Hematopoietic multipotent progenitor cell treated with erythropoietin and hydrocortisone succinate and interleukin-3 and kit ligand, for 17 days (in vitro differentiated cells): ENCODE measurements at regions not wholly inside any gene's neighbourhood (a gene's known extent, or its start where the extent isn't known, plus 50 kb on each side); places are given as distances from the start of the nearest gene placed in this dataset.
"Not testable (repeated sequence)": the region's sequence is repeated elsewhere in the genome, so short reads cannot be mapped to it uniquely, and the experiment has no call there.

Experiments
- DNase-seq: peaks from one replicate; pipeline ENCODE4 v3.0.0-alpha.2; 2015; ENCODE audit warnings: low spot score

- no peak for DNase-seq
These were observed 267.9 kb downstream of the BCL11B start for GRCh38 chr14:99004112-99004511.

GRCh38 chr14:99006276-99006675, 265.7 kb downstream of the BCL11B start:
- DNase-seq, result no peak

DNA sequence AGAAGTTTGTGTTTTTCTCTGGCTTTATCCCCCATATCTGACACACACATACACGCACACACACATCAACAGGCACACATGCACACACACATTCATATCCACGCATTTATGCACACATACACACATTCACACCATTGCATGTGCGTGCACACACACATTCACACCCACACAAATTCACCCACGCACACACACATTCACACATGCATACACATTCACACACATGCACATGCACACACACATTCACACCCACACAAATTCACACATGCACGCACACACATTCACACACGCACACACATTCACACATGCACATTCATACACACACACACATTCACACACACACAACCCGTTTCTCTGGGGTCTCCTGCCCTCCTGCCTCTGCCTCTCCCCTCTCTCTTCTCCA, 264.2 kb downstream of the BCL11B start:
- DNase-seq, result no peak

DNA sequence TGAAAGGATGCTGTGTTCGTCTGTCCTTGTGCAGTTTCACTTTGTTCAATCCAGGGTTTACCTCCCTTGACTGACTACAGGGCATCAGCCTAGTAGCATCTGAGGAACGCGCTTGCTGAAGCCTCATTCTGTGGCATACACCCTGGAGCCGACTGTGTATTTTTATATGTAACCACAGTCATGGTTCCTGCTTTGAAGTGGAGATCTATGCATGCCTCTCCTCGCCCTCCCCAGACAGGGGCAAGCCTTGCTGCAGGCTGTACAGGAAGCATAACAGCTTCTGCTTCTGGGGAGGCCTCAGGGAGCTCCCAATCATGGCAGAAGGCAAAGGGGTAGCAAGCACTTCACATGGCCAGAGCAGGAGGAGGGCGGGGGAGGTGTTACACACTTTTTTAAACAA, 262.1 kb downstream of the BCL11B start:
- DNase-seq, result no peak

- DNase-seq, result no peak
These were observed 260.6 kb downstream of the BCL11B start for GRCh38 chr14:99011385-99011784.

DNA sequence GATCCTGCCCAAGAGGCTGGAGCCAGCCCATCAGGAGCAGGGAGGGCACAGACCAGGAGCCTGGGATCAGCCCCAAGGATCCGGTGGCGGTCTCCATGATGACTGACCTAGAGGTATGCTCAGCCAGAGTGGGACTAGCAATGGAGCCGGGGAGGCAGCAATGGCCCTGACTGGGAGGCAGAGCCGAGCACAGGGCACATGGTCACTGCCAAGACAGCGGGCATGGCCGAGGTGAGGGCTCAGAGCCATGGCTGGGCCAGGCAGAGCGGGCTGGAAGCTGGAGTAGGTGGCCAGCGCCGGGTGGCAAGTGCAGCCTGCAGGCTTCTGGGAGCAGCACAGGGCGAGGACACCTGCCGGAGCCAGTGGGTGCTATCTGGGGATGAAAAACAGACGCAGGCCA, 259.3 kb downstream of the BCL11B start:
- DNase-seq, result no peak

DNA sequence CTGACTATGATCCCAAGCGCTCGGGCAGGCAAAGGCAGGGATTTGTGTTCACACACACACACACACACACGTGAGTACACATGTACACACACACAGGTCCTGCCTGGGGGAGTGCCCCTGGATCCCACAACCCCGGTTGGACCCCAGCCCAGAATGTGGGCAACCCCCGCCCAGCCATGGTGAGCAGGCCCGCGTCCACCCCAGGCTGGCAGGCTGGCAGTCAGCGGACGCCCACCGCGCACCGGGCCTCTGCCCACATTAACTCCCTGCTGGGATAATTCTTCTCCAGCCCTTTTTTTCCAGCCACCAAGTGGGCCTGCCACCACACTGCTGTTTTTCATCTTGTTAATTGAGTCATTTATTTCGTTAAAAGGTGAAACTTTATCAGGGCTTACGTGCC, 256.2 kb downstream of the BCL11B start:
- no peak for DNase-seq

- no peak for DNase-seq
These were observed 248.6 kb downstream of the BCL11B start for GRCh38 chr14:99023371-99023770.

DNA sequence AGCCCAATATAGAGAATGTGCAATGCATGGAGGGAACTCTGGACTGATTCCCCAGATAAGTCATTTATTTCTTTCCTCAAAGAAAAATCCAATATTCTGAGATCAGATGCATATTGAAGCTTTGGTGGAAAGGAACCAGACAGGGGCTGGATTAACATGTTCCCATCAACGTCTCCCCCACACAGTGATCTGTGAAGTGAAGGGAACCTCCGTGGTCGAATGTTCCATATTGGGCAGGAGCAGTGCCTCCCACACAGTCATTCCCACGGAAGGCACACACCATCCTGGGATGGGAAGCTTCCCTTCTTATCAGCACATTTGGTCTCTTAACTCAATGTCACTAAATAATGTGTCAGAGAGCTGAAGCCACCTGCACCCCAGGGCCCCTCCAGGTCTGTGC, 247.1 kb downstream of the BCL11B start:
- DNase-seq, result no peak

DNA sequence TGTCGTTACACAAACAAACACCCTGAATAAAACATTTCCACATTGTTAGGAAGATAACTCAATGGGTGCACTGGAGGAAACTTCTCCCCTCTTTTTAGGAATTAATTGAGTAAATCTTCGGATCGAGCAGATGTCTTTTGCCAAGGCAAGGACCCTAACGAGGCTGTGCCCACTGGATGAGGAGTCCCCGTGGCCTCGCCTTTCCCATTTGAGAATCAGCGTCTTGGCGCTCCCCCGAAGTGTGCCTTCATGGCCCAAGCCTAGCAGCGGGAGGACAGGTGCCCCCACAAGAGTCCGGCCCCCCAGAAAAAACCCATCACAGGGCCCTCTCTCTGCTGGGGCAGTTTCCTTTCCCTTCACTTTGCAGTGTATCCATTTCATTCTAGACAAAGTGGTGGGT, 246.6 kb downstream of the BCL11B start:
- DNase-seq, result no peak

DNA sequence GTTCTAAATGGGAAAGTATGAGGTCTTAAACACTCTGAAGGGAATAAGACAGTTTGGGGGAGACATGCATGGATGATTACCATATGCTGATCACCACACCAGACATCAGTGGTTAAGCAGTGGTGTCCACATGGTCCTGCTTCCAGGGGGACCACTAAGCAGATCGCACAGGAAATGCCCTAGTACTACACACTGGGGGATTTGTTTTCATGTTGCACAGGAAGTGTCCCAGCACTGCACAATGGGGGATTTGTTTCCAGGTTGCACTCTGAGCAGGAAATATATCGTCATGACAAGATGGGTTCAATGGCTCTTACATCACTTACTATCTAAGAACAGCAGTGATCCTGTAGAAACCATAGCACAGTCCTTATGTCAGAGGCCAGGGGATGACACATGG, 245.5 kb downstream of the BCL11B start:
- DNase-seq, result no peak

GRCh38 chr14:99028041-99028440, 244.0 kb downstream of the BCL11B start:
- no peak for DNase-seq

GRCh38 chr14:99028521-99028920, 243.5 kb downstream of the BCL11B start:
- no peak for DNase-seq

DNA sequence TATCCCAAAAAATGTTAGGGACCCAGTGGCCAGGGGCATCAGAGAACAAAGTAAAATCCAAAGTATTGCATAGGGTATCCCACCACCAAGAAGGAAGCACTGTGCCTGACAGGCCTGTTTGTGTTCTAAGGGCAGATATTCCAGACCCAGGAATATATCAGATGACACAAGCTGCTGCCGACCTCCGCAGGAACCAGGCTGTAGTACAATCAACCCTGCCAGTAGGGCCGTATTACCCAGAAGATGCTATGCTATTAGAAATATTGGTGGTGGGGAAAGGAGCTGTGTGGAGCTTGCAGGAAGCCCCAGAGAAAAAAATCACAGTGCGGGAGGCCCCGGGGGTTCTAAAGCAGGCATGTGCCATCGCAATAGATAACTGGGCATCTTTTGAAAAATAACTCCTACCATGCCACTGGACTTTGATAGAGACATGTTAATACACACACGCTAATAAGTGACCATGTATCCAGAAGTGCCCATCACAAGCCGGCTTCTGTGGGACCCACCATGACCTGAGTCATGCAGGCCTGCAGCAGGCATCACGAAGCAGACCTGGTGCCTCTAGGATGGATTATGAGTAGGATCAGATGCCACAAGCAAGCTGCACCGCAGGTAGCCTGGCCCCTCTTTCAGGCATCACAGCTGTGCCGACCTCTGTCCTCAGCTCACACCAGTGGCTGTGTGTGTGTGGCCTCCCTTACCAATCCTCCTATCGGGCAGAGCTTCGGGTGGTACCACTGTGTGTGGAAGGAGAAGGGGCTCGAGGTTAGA, 242.7 kb downstream of the BCL11B start:
- DNase-seq, result no peak

GRCh38 chr14:99029916-99030305, 242.1 kb downstream of the BCL11B start:
- DNase-seq, result no peak

- no peak for DNase-seq
These were observed 241.5 kb downstream of the BCL11B start for GRCh38 chr14:99030454-99030853.

DNA sequence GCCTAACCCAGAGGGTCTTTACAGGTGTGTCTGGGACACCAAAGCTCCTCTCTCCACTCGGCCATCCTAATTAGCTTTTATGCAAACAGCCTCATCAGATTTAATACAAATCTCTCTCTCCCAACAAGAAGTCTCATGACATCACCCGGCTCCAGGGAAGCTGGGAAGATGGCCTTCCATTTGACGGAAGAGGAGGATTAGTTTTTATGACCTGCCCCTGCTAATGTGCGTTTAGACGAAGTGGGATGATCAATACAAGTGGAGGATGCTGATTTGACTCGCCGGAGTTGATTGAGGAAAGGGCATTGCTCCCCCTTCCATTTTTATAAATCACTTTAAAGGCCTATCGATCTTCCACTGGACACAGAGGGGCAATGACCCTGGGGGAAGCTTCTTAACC, 239.2 kb downstream of the BCL11B start:
- DNase-seq, result no peak

DNA sequence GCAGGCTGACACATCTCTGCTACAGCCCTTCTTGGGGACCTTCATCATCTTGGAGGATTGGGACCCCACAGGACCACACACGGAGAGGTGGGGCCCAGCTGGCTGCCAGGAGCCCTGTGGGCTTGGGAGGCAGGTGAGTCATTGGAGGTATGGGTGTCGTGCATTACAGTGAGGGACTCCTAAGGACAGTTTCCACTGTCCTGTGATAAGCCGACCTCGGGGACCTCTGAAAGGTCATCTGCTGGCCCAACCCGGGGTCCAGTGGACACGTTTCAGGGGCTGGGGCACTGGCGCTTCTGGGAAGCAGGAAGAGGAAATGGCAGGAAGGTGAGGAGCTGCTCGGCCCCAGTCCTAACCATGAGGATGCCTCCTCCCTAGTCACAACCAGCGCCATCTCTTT, 238.0 kb downstream of the BCL11B start:
- DNase-seq, result no peak

DNA sequence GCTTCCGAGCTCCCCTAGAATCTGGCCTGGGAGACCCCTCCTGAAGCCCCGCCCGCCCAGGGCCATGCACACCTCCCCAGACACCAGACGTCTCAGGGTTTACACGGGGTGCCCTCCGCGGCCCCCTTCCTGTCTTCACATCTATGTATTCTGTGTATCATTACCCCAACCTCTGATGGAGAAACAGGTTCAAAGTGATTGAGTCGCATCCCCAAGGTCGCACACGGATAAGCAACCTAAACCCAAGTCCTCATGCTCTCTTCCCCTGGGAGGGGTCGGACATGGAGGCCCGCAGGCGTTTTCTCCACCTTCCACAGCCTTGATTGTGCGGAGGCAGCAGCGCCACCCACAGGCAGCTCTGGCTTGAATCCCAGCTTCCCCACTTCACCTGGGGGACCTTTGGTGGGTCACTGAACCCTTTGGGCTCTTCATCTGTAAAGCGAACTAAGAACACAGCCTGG, 237.3 kb downstream of the BCL11B start:
- no peak for DNase-seq

- no peak for DNase-seq
These were observed 236.7 kb downstream of the BCL11B start for GRCh38 chr14:99035268-99035667.

GRCh38 chr14:99035712-99036610, 236.0 kb downstream of the BCL11B start:
- no peak for DNase-seq

GRCh38 chr14:99036611-99037293, 235.2 kb downstream of the BCL11B start:
- DNase-seq, result no peak

DNA sequence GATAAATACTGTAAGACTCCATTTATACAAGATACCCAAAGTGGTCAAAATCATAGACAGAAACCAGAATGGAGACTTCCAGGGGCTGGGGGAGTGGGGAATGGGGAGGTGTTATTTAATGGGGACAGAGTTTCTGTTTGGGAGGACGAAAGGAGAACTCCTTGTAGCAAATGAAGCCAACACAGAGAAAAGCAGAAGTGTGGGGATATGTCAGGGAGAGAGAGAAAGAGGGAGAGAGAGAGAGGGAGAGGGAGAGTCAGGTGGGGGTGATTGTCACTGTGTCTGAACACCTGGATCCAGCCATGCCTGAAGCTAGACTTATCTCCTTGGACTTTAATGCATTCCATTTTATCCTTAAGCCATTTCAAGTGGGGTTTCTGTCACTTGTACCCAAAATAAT, 234.7 kb downstream of the BCL11B start:
- not testable (repeated sequence) for DNase-seq
